Stimulated activated CD4-positive, alpha-beta T cell treated with anti-CD3 and anti-CD28 coated beads, Interleukin-12 subunit alpha, Interleukin-12 subunit beta, amount 100 ng/mL, for 4 hours (primary cell): ENCODE measurements at regions not wholly inside any gene's neighbourhood (a gene's known extent, or its start where the extent isn't known, plus 50 kb on each side); places are given as distances from the start of the nearest gene placed in this dataset.
"Not testable (repeated sequence)": the region's sequence is repeated elsewhere in the genome, so short reads cannot be mapped to it uniquely, and the experiment has no call there.

Experiments used
- DNase-seq: peaks from one replicate; pipeline ENCODE4 v3.0.0-alpha.2; 2020

DNA sequence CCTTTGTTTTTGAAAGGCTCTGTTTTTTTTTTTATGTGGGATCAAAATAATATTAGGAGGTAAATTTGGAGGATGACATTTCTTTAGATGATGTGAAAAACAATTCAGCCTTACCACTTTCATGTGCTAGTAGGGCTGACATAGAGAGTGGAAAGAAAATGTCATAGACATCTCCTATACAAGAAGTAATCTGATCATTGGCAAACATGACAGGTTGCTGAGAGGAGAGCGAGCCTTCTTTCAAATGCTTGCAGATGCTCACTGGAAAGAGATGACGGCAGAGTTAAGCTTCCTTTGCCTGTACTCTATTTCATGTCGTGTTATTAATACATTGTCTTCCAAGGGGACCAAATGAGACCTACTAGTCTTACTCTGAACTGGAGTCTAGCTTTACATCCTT is 160.1 kb upstream of the DAP start:
- DNase-seq = no peak

DNA sequence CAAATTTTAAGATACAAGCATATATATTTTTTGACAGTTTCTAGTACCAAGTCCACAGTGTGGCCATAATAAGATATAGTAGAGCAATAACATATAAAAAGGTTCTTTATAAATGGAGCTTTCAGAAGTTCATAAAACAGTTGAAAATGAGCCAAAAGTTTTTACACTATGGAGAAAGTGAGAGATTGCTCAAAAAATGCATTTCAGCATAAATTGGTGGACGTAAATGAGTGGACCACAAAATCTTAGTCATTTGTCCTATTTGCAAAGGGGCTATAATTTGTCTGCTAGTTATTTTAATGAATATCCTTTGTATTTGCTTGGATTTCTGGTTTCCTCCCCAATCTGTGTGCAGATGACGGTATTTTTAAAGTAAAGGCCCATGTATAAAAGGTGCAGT is 159.4 kb upstream of the DAP start:
- no peak for DNase-seq

GRCh38 chr5:10914741-10915480 is 153.9 kb upstream of the DAP start:
- DNase-seq = no peak

GRCh38 chr5:10913841-10914240 is 152.8 kb upstream of the DAP start:
- DNase-seq = no peak

GRCh38 chr5:10913181-10913810 is 152.3 kb upstream of the DAP start:
- DNase-seq = no peak

DNA sequence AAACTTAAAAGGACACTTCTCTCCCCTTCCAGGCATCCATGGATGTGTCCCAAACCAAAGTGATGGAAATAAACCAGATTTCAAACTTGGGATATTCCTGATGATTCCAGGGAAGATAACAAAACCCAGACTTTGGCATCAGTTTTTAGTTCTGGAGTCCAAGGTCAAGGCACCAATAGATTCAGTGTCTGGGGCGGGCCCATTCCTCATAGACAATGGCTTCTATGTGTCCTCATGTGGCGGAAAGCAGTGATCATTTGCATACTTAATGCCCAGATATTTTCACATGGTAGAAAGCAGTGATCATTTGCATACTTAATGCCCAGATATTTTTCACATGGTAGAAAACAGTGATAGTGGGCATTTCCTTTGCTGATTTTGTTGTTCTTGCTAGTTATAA is 151.4 kb upstream of the DAP start:
- DNase-seq = no peak

GRCh38 chr5:10910261-10910660 is 149.2 kb upstream of the DAP start:
- DNase-seq = no peak

GRCh38 chr5:10904862-10905432 is 143.9 kb upstream of the DAP start:
- no peak for DNase-seq

- no peak for DNase-seq
These were observed 142.9 kb upstream of the DAP start for GRCh38 chr5:10903786-10904560.

DNA sequence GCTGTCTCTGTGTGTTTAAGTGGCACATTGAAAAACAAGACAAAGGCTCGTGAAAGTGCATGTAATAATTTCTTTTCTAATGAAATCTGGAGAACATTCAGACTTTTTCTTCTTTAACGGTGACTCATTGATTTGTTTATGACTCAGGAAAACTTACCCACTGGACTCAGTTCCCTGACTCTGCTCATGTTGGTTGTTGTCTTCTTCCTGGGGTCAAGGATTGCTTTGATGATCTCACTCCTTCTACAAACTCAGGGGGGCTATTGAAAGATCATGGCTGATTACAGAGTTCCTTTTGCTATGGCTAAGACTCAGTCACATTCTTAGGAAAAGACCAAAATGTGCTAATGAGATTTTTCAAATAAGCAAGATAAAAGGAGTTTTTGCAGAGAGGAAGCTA is 141.1 kb upstream of the DAP start:
- no peak for DNase-seq

DNA sequence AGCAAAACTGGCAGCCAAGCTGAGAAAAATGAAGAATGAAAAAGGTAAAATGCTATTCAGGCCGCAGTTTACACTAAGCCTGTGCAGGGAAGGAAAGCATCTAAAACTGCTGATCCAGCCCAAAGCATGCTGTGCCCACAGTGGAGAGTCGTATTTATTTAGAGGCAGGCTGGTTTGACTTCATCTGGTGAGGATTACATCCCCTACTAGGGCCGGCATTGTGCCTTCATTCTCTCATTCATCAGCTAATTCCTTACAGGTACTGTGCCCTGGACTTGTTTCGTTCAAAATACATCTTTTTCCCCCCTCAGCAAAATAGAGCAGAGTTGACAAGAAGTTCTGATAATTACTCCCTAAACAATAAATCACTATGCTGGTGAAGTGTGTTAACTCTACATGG is 137.5 kb upstream of the DAP start:
- no peak for DNase-seq

GRCh38 chr5:10896016-10896415 is 135.0 kb upstream of the DAP start:
- DNase-seq = no peak

GRCh38 chr5:10894445-10895054 is 133.5 kb upstream of the DAP start:
- DNase-seq = no peak

- DNase-seq = no peak
These were observed 131.8 kb upstream of the DAP start for GRCh38 chr5:10892911-10893215.

DNA sequence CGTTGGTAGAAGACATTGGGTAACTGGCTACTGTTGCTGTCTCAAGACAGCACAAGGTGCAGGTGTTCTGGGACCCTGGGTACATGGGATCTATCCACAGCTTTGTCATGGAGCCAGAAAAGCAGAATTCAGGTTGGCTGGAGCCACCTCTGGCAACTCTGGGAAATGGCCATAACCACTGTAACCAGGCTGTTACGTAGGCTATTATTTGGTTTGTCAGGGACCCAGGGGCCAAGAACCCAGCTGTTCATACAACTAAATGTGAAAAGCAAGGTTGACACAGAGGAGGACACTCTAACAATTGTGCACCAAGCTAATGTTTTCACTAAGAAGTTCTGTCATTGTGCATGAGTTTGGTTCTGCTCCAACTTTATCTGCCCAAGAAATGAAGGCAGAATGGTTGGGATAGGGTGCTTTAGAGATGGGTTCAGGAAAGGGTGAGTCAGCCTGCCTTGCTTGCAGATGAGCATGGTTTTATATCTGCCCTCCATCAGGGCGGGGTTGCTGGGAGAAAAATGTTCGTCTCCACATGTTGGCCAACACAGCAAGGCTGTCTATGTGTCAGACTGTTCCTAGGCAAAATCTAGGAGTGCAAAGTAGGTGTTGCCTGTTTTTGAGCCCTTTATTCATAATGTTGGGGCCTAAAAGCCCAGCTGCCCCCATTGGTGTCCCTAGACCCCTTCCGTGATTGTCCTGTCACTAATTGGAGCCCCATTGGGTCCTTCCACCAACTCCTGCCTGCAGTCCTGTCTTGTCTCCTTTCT is 131.3 kb upstream of the DAP start:
- no peak for DNase-seq

GRCh38 chr5:10891193-10891592 is 130.2 kb upstream of the DAP start:
- DNase-seq = no peak

GRCh38 chr5:10886497-10886896 is 125.5 kb upstream of the DAP start:
- no peak for DNase-seq

GRCh38 chr5:10885026-10885425 is 124.0 kb upstream of the DAP start:
- no peak for DNase-seq

DNA sequence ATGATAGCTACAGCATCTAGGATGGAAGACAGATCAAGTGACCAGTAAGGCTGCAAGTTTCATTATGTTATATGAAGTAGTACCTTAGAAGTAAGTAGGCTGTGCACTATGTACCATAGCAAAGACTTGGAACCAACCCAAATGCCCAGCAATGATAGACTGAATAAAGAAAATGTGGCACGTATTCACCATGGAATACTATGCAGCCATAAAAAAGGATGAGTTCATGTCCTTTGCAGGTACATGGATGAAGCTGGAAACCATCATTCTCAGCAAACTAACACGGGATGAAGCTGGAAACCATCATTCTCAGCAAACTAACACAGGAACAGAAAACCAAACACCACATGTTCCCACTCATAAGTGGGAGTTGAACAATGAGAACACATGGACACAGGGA is 122.9 kb upstream of the DAP start:
- DNase-seq = not testable (repeated sequence)

GRCh38 chr5:10880934-10881333 is 119.9 kb upstream of the DAP start:
- DNase-seq = no peak

GRCh38 chr5:10876996-10877395 is 116.0 kb upstream of the DAP start:
- DNase-seq = not testable (repeated sequence)

- DNase-seq = no peak
These were observed 115.1 kb upstream of the DAP start for GRCh38 chr5:10876006-10876744.
